ENCODE measurements at regions not wholly inside any gene's neighbourhood (a gene's known extent, or its start where the extent isn't known, plus 50 kb on each side); places are given as distances from the start of the nearest gene placed in this dataset.

DNA sequence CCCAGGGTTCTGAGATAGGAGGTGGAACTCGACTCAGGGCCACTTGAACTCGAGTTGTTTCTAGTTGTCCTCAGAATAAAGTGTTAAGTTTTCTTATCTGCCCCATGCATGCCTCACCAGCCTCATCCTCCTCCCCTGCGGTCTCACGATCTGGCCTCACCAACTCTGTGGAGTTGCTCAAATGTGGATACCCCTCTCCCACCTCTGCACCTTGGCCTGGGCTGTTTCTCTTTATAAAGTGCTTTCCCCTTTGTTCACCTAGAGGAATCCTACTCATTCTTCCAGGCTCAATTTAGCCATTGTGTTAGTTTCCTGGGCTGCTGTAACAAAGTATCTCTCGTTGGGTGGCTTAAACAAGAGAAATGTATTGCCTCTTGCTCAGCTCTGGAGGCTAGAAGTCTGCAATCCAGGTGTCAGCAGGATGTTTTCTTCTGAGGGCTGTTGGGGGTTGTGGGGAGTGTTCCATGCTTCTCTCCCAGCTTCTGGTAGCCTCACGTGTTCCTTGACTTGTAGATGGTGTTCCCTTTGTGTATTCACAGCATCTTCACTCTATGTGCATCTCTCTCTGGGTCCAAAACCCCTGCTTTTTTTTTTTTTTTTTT is 100.7 kb downstream of the MEX3B start (continued):
- no peak for TF ChIP-seq RREB1 (CRISPR knock-in tag; IDR thresholded peaks at IDR 0.05)
- TF ChIP-seq, protein P1, sequence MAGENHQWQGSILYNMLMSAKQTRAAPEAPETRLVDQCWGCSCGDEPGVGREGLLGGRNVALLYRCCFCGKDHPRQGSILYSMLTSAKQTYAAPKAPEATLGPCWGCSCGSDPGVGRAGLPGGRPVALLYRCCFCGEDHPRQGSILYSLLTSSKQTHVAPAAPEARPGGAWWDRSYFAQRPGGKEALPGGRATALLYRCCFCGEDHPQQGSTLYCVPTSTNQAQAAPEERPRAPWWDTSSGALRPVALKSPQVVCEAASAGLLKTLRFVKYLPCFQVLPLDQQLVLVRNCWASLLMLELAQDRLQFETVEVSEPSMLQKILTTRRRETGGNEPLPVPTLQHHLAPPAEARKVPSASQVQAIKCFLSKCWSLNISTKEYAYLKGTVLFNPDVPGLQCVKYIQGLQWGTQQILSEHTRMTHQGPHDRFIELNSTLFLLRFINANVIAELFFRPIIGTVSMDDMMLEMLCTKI (IDR thresholded peaks at IDR 0.05; ENCODE audit: partially characterized antibody): no peak
- TF ChIP-seq POLR2A (conservative IDR thresholded peaks at IDR 0.05): no peak
- no peak for TF ChIP-seq ZNF507 (tag; conservative IDR thresholded peaks at IDR 0.05)
- TF ChIP-seq RFX1 (IDR thresholded peaks at IDR 0.05): no peak
- TF ChIP-seq NELFE (IDR thresholded peaks at IDR 0.05; ENCODE audit: insufficient read depth, insufficient read length): no peak
- no peak for TF ChIP-seq RBM34 (IDR thresholded peaks at IDR 0.05; ENCODE audit: borderline replicate concordance, insufficient read depth, low read length)
- 0 out of 4 replicates have a peak, but pooled peaks of 1 of the 2 experiments have one; percentile 29 for TF ChIP-seq MAZ (CRISPR knock-in tag; conservative IDR thresholded peaks at IDR 0.05 in 1 of 2, IDR thresholded peaks at IDR 0.05 in 1 of 2)
- peak; percentile 74 for TF ChIP-seq HDAC3 (IDR thresholded peaks at IDR 0.05; ENCODE audit: borderline replicate concordance, partially characterized antibody)
- TF ChIP-seq ZHX1 (conservative IDR thresholded peaks at IDR 0.05; ENCODE audit: low read length): no peak
- TF ChIP-seq ARID2 (IDR thresholded peaks at IDR 0.05): no peak
- no peak for TF ChIP-seq PTRF (tag; IDR thresholded peaks at IDR 0.05)
- TF ChIP-seq TCF7L2 (IDR thresholded peaks at IDR 0.05; ENCODE audit: low read depth, low read length): no peak; the same call in 1 of the 2 replicates
- TF ChIP-seq HNRNPK (IDR thresholded peaks at IDR 0.05; ENCODE audit: low read depth, low read length, poor library complexity, severe bottlenecking): no peak
- no peak for TF ChIP-seq IRF2 (CRISPR knock-in tag; IDR thresholded peaks at IDR 0.05)
- TF ChIP-seq NEUROD1 (IDR thresholded peaks at IDR 0.05; ENCODE audit: borderline replicate concordance, low read depth, low read length, partially characterized antibody): peak; percentile 81
- peak; percentile 40; the same call in 1 of the 2 replicates for TF ChIP-seq EP400 (IDR thresholded peaks at IDR 0.05)
- TF ChIP-seq TAF15 (IDR thresholded peaks at IDR 0.05; ENCODE audit: low read depth, low read length): no peak
- TF ChIP-seq RCOR1 (IDR thresholded peaks at IDR 0.05; ENCODE audit: borderline replicate concordance in 1 of 2, low read depth in 2 of 2, low read length in 2 of 2): peak; percentile 75 to 91; a peak in 3 of 4 replicates
- no peak for TF ChIP-seq NR3C1 (CRISPR knock-in tag; IDR thresholded peaks at IDR 0.05)
